H9 (cell line): ENCODE measurements at regions not wholly inside any gene's neighbourhood (a gene's known extent, or its start where the extent isn't known, plus 50 kb on each side); places are given as distances from the start of the nearest gene placed in this dataset.

Source experiments
- DNase-seq: peaks from one replicate; pipeline ENCODE4 v3.0.0-alpha.2; 2017
- H2AFZ ChIP-seq: one replicate; pipeline ENCODE4 v1.6.1; 2013; ENCODE audit warnings: mild to moderate bottlenecking, low read length, control low read depth, moderate library complexity
- H2AK5ac ChIP-seq: 2 replicates; pipeline ENCODE4 v1.6.1; 2013; ENCODE audit warnings: low read length, control low read depth, mixed read lengths; ENCODE audit not compliant: insufficient read length
- H2BK120ac ChIP-seq: one replicate; pipeline ENCODE4 v1.6.1; 2013; ENCODE audit warnings: low read depth, mild to moderate bottlenecking, low read length, control low read depth, inconsistent platforms; ENCODE audit not compliant: poor library complexity, severe bottlenecking
- H2BK12ac ChIP-seq: 2 replicates; pipeline ENCODE4 v1.6.1; 2013; ENCODE audit warnings: low read length, control low read depth, mixed read lengths, low read depth; ENCODE audit not compliant: insufficient read length
- H2BK15ac ChIP-seq: 2 replicates; pipeline ENCODE4 v1.6.1; 2013; ENCODE audit warnings: low read depth, low read length, control low read depth
- H2BK20ac ChIP-seq: one replicate; pipeline ENCODE4 v1.6.1; 2013; ENCODE audit warnings: low read depth, mild to moderate bottlenecking, low read length, control low read depth, inconsistent platforms; ENCODE audit not compliant: poor library complexity, severe bottlenecking
- H2BK5ac ChIP-seq: 2 replicates; pipeline ENCODE4 v1.6.1; 2013; ENCODE audit warnings: low read length, control low read depth, mixed read lengths; ENCODE audit not compliant: insufficient read length
- H3K14ac ChIP-seq: 2 replicates; pipeline ENCODE4 v1.6.1; 2013; ENCODE audit warnings: low read length, control low read depth; ENCODE audit not compliant: insufficient read depth
- H3K18ac ChIP-seq: 2 replicates; pipeline ENCODE4 v1.6.1; 2013; ENCODE audit warnings: low read depth, mild to moderate bottlenecking, mixed read lengths, low read length, control low read depth; ENCODE audit not compliant: insufficient read length
- H3K23ac ChIP-seq: 2 replicates; pipeline ENCODE4 v1.6.1; 2013; ENCODE audit warnings: low read length, control low read depth, mixed read lengths, low read depth; ENCODE audit not compliant: insufficient read length
- H3K23me2 ChIP-seq: 2 replicates; pipeline ENCODE4 v1.6.1; 2013; ENCODE audit warnings: low read depth, mild to moderate bottlenecking, mixed read lengths, low read length, control low read depth; ENCODE audit not compliant: insufficient read length, poor library complexity, severe bottlenecking
- H3K27ac ChIP-seq: 2 replicates; pipeline ENCODE4 v1.5.1; 2013; ENCODE audit warnings: low read length, control low read depth, mixed read lengths, low read depth; ENCODE audit not compliant: insufficient read length
- H3K27me3 ChIP-seq: 2 replicates; pipeline ENCODE4 v1.6.1; 2013; ENCODE audit warnings: low read length, control low read depth, inconsistent platforms; ENCODE audit not compliant: insufficient read depth
- H3K4ac ChIP-seq: 2 replicates; pipeline ENCODE4 v1.6.1; 2013; ENCODE audit warnings: low read depth, mild to moderate bottlenecking, control low read depth, inconsistent platforms, low read length, moderate library complexity
- H3K4me1 ChIP-seq: 2 replicates; pipeline ENCODE4 v1.6.1; 2013; ENCODE audit warnings: low read length, control low read depth, inconsistent platforms; ENCODE audit not compliant: insufficient read depth
- H3K4me2 ChIP-seq: 2 replicates; pipeline ENCODE4 v1.6.1; 2013; ENCODE audit warnings: low read length, control low read depth, mixed read lengths; ENCODE audit not compliant: insufficient read length, insufficient read depth
- H3K56ac ChIP-seq: 2 replicates; pipeline ENCODE4 v1.6.1; 2013; ENCODE audit warnings: low read depth, mild to moderate bottlenecking, mixed read lengths, low read length, control low read depth; ENCODE audit not compliant: insufficient read length
- H3K79me1 ChIP-seq: 2 replicates; pipeline ENCODE4 v1.6.1; 2013; ENCODE audit warnings: low read depth, mild to moderate bottlenecking, moderate library complexity, low read length, control low read depth, inconsistent platforms; ENCODE audit not compliant: insufficient read depth, poor library complexity, severe bottlenecking
- H3K79me2 ChIP-seq: 2 replicates; pipeline ENCODE4 v1.6.1; 2013; ENCODE audit warnings: low read length, control low read depth, inconsistent platforms; ENCODE audit not compliant: insufficient read depth
- H3K9ac ChIP-seq: 2 replicates; pipeline ENCODE4 v1.6.1; 2013; ENCODE audit warnings: low read length, control low read depth, mixed read lengths; ENCODE audit not compliant: insufficient read length; ENCODE audit errors: extremely low read depth
- H3K9me3 ChIP-seq: one replicate; pipeline ENCODE4 v1.6.1; 2013; ENCODE audit warnings: low read depth, low read length, inconsistent platforms; ENCODE audit not compliant: control insufficient read depth
- H3T11ph ChIP-seq: one replicate; pipeline ENCODE4 v1.6.1; 2013; ENCODE audit warnings: mild to moderate bottlenecking, low read length, control low read depth, inconsistent platforms
- H4K20me1 ChIP-seq: one replicate; pipeline ENCODE4 v1.6.1; 2013; ENCODE audit not compliant: control insufficient read depth, insufficient read length, insufficient read depth
- H4K5ac ChIP-seq: 2 replicates; pipeline ENCODE4 v1.6.1; 2013; ENCODE audit warnings: low read depth, mild to moderate bottlenecking, mixed read lengths, low read length, control low read depth; ENCODE audit not compliant: insufficient read length
- H4K8ac ChIP-seq: replicated peaks from 2 replicates; pipeline ENCODE4 v1.6.1; 2013; ENCODE audit warnings: low read length, control low read depth, mixed read lengths, low read depth; ENCODE audit not compliant: insufficient read length
- H4K91ac ChIP-seq: 2 replicates; pipeline ENCODE4 v1.6.1; 2013; ENCODE audit warnings: low read depth, mild to moderate bottlenecking, moderate library complexity, mixed read lengths, low read length, control low read depth; ENCODE audit not compliant: insufficient read length
- H3K27ac Mint-ChIP-seq, 3 experiments: 2 replicates in 2 of 3; 3 replicates in 1 of 3; pipeline ENCODE4 v1.8.0; 2020 to 2021; ENCODE audit warnings: mixed read lengths in 3 of 3, mild to moderate bottlenecking in 1 of 3, moderate library complexity in 1 of 3
- H3K27me3 Mint-ChIP-seq: 2 replicates; pipeline ENCODE4 v1.8.0; 2021; ENCODE audit warnings: low read depth, mild to moderate bottlenecking, moderate library complexity, mixed read lengths
- H3K36me3 Mint-ChIP-seq, 3 experiments: 2 replicates in 2 of 3; 3 replicates in 1 of 3; pipeline ENCODE4 v1.8.0; 2020 to 2021; ENCODE audit warnings: low read depth in 3 of 3, mixed read lengths in 3 of 3; ENCODE audit not compliant: insufficient read depth in 1 of 3
- H3K4me1 Mint-ChIP-seq, 2 experiments: 2 replicates each; pipeline ENCODE4 v1.8.0; 2020; ENCODE audit warnings: mixed read lengths in 2 of 2
- H3K4me3 Mint-ChIP-seq, 2 experiments: 2 replicates in 1 of 2; 3 replicates in 1 of 2; pipeline ENCODE4 v1.8.0; 2020 to 2021; ENCODE audit warnings: mild to moderate bottlenecking in 2 of 2, mixed read lengths in 2 of 2, moderate library complexity in 1 of 2
- H3K9me3 Mint-ChIP-seq, 2 experiments: 2 replicates in 1 of 2; 3 replicates in 1 of 2; pipeline ENCODE4 v1.8.0; 2020; ENCODE audit warnings: mild to moderate bottlenecking in 2 of 2, mixed read lengths in 2 of 2, moderate library complexity in 1 of 2
- CTCF ChIP-seq: fragments of 200-600 bp; sonication (generic); conservative IDR thresholded peaks from 3 replicates; pipeline ENCODE4 v1.8.0; 2021; ENCODE audit warnings: antibody characterized with exemption, mild to moderate bottlenecking
- WGBS: extraction: QIAGEN DNeasy Blood & Tissue Kit; methylation state at CpG from one replicate; pipeline ENCODE4 v1.1.7; 2013; ENCODE audit warnings: missing lambda C conversion rate, low lambda C conversion rate, mixed read lengths; ENCODE audit not compliant: insufficient read length; ENCODE audit errors: extremely low coverage; 5-methylcytosine and 5-hydroxymethylcytosine counted together

- Histone ChIP-seq H3K18ac (no peak overlapping the region), H3K4ac (no peak overlapping the region), H3K4me1 (no peaks in the 10 kb centered on the region; the same call in 1 of the 2 replicates), H3K27ac (no peak overlapping the region), H3K23ac (no peak overlapping the region), H2BK5ac (no peak overlapping the region), H3K4me2 (no peak overlapping the region), H3K9me3 (no peaks in the 10 kb centered on the region), H3K23me2 (no peaks in the 10 kb centered on the region), H2BK20ac (no peak overlapping the region), H2BK12ac (no peak overlapping the region), H4K8ac (no peak overlapping the region), H3K56ac (no peak overlapping the region), H2BK120ac (no peak overlapping the region), H3K79me1 (no peaks in the 10 kb centered on the region), H3T11ph (no peak overlapping the region), H3K27me3 (peaks cover 40% of the 10 kb centered on the region), H4K5ac (no peak overlapping the region), H2BK15ac (no peak overlapping the region), H2AK5ac (no peak overlapping the region), H3K14ac (no peak overlapping the region), H2AFZ (no peak overlapping the region), H3K79me2 (no peaks in the 10 kb centered on the region), H4K20me1 (no peaks in the 10 kb centered on the region), H3K9ac (no peak overlapping the region), H4K91ac (no peak overlapping the region)
- Mint-ChIP-seq H3K36me3 (no peaks in the 10 kb centered on the region; a peak in 1 of 7 replicates), H3K27ac (peak overlapping the region in 1 of 3 experiments; percentile 63; a peak in 1 of 7 replicates), H3K27me3 (peaks cover 95% of the 10 kb centered on the region), H3K9me3 (no peaks in the 10 kb centered on the region; a peak in 2 of 5 replicates), H3K4me3 (no peak overlapping the region), H3K4me1 (peaks cover 30 to 49% of the 10 kb centered on the region in 2 experiments)
- TF ChIP-seq CTCF = no peak
- no peak for DNase-seq
- WGBS = no CpG with 5 or more reads among the region's 1 CpG
Observed at GRCh38 chr15:96088650-96089049, 241.8 kb upstream of the NR2F2 start.
